ENCODE measurements at regions not wholly inside any gene's neighbourhood (a gene's known extent, or its start where the extent isn't known, plus 50 kb on each side); places are given as distances from the start of the nearest gene placed in this dataset.

- TF ChIP-seq, protein P1, sequence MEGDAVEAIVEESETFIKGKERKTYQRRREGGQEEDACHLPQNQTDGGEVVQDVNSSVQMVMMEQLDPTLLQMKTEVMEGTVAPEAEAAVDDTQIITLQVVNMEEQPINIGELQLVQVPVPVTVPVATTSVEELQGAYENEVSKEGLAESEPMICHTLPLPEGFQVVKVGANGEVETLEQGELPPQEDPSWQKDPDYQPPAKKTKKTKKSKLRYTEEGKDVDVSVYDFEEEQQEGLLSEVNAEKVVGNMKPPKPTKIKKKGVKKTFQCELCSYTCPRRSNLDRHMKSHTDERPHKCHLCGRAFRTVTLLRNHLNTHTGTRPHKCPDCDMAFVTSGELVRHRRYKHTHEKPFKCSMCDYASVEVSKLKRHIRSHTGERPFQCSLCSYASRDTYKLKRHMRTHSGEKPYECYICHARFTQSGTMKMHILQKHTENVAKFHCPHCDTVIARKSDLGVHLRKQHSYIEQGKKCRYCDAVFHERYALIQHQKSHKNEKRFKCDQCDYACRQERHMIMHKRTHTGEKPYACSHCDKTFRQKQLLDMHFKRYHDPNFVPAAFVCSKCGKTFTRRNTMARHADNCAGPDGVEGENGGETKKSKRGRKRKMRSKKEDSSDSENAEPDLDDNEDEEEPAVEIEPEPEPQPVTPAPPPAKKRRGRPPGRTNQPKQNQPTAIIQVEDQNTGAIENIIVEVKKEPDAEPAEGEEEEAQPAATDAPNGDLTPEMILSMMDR (IDR thresholded peaks at IDR 0.05): no peak
- TF ChIP-seq POLR2A (IDR thresholded peaks at IDR 0.05): no peak
Observed at GRCh38 chr7:46908770-46909169, 673.1 kb downstream of the TNS3 start.
